ENCODE measurements at regions not wholly inside any gene's neighbourhood (a gene's known extent, or its start where the extent isn't known, plus 50 kb on each side); places are given as distances from the start of the nearest gene placed in this dataset.

GRCh38 chr5:3386637-3387036, 209.0 kb upstream of the IRX1 start:
- H3K79me2 ChIP-seq (ENCODE audit: control insufficient read depth, insufficient read depth, low read length): no peaks in the 10 kb centered on the region
- TF ChIP-seq EZH2 (IDR thresholded peaks at IDR 0.05; ENCODE audit: low read length, missing control alignments) (no peak), CTCF (conservative IDR thresholded peaks at IDR 0.05 in 1 of 2, IDR thresholded peaks at IDR 0.05 in 1 of 2; ENCODE audit: low read depth in 1 of 2, low read length in 2 of 2) (no peak)
- no peak for DNase-seq (ENCODE audit: low read depth in 2 of 2)
- H3K36me3 ChIP-seq (ENCODE audit: control insufficient read depth, insufficient read depth, low read length): no peaks in the 10 kb centered on the region
- H3K27me3 ChIP-seq (ENCODE audit: control insufficient read depth, insufficient read depth, low read length): no peaks in the 10 kb centered on the region
- H3K4me1 ChIP-seq (ENCODE audit: control insufficient read depth, extremely low read depth, insufficient read depth, low read length): no peaks in the 10 kb centered on the region
- H3K4me2 ChIP-seq (ENCODE audit: extremely low read depth, insufficient read depth, low read length): no peak overlapping the region
- no peak overlapping the region for H2AFZ ChIP-seq (ENCODE audit: low read length)
- H4K20me1 ChIP-seq (ENCODE audit: control insufficient read depth, extremely low read depth, insufficient read depth, low read length): no peaks in the 10 kb centered on the region
- H3K9me3 ChIP-seq (ENCODE audit: control insufficient read depth, insufficient read depth, low read depth, low read length): no peaks in the 10 kb centered on the region
- no peak overlapping the region for H3K9ac ChIP-seq (ENCODE audit: insufficient read depth, low read length)
- H3K4me3 ChIP-seq (replicated peaks in 1 of 4; ENCODE audit: control extremely low read depth in 1 of 4, insufficient read depth in 1 of 4, low read depth in 3 of 4, low read length in 4 of 4): no peak overlapping the region
- H3K27ac ChIP-seq (ENCODE audit: insufficient read depth, low read length): no peak overlapping the region

- H3K27ac ChIP-seq (ENCODE audit: insufficient read depth, low read length): no peak overlapping the region
- H3K79me2 ChIP-seq (ENCODE audit: control insufficient read depth, insufficient read depth, low read length): no peaks in the 10 kb centered on the region
- TF ChIP-seq CTCF (conservative IDR thresholded peaks at IDR 0.05 in 1 of 2, IDR thresholded peaks at IDR 0.05 in 1 of 2; ENCODE audit: low read depth in 1 of 2, low read length in 2 of 2): no peak
- no peak for TF ChIP-seq EZH2 (IDR thresholded peaks at IDR 0.05; ENCODE audit: low read length, missing control alignments)
- no peak overlapping the region for H3K4me2 ChIP-seq (ENCODE audit: extremely low read depth, insufficient read depth, low read length)
- H3K4me3 ChIP-seq (replicated peaks in 1 of 4; ENCODE audit: control extremely low read depth in 1 of 4, insufficient read depth in 1 of 4, low read depth in 3 of 4, low read length in 4 of 4): no peak overlapping the region
- DNase-seq (ENCODE audit: low read depth in 2 of 2): no peak
- H3K9me3 ChIP-seq (ENCODE audit: control insufficient read depth, insufficient read depth, low read depth, low read length): no peaks in the 10 kb centered on the region
- H3K36me3 ChIP-seq (ENCODE audit: control insufficient read depth, insufficient read depth, low read length): no peaks in the 10 kb centered on the region
- H2AFZ ChIP-seq (ENCODE audit: low read length): no peak overlapping the region
- H4K20me1 ChIP-seq (ENCODE audit: control insufficient read depth, extremely low read depth, insufficient read depth, low read length): no peaks in the 10 kb centered on the region
- no peaks in the 10 kb centered on the region for H3K27me3 ChIP-seq (ENCODE audit: control insufficient read depth, insufficient read depth, low read length)
- H3K9ac ChIP-seq (ENCODE audit: insufficient read depth, low read length): no peak overlapping the region
- H3K4me1 ChIP-seq (ENCODE audit: control insufficient read depth, extremely low read depth, insufficient read depth, low read length): no peaks in the 10 kb centered on the region
Observed at GRCh38 chr5:3385991-3386519, 209.6 kb upstream of the IRX1 start.

GRCh38 chr5:3384531-3384930, 211.1 kb upstream of the IRX1 start:
- no peaks in the 10 kb centered on the region for H4K20me1 ChIP-seq (ENCODE audit: control insufficient read depth, extremely low read depth, insufficient read depth, low read length)
- H3K36me3 ChIP-seq (ENCODE audit: control insufficient read depth, insufficient read depth, low read length): no peaks in the 10 kb centered on the region
- H3K4me3 ChIP-seq (replicated peaks in 1 of 4; ENCODE audit: control extremely low read depth in 1 of 4, insufficient read depth in 1 of 4, low read depth in 3 of 4, low read length in 4 of 4): no peak overlapping the region
- no peaks in the 10 kb centered on the region for H3K79me2 ChIP-seq (ENCODE audit: control insufficient read depth, insufficient read depth, low read length)
- H2AFZ ChIP-seq (ENCODE audit: low read length): no peak overlapping the region
- no peaks in the 10 kb centered on the region for H3K27me3 ChIP-seq (ENCODE audit: control insufficient read depth, insufficient read depth, low read length)
- no peaks in the 10 kb centered on the region for H3K9me3 ChIP-seq (ENCODE audit: control insufficient read depth, insufficient read depth, low read depth, low read length)
- DNase-seq (ENCODE audit: low read depth in 2 of 2): no peak
- H3K4me2 ChIP-seq (ENCODE audit: extremely low read depth, insufficient read depth, low read length): no peak overlapping the region
- no peak overlapping the region for H3K9ac ChIP-seq (ENCODE audit: insufficient read depth, low read length)
- H3K4me1 ChIP-seq (ENCODE audit: control insufficient read depth, extremely low read depth, insufficient read depth, low read length): no peaks in the 10 kb centered on the region
- no peak overlapping the region for H3K27ac ChIP-seq (ENCODE audit: insufficient read depth, low read length)
- TF ChIP-seq EZH2 (IDR thresholded peaks at IDR 0.05; ENCODE audit: low read length, missing control alignments) (no peak), CTCF (conservative IDR thresholded peaks at IDR 0.05 in 1 of 2, IDR thresholded peaks at IDR 0.05 in 1 of 2; ENCODE audit: low read depth in 1 of 2, low read length in 2 of 2) (no peak)
